ENCODE measurements at regions not wholly inside any gene's neighbourhood (a gene's known extent, or its start where the extent isn't known, plus 50 kb on each side); places are given as distances from the start of the nearest gene placed in this dataset.

DNA sequence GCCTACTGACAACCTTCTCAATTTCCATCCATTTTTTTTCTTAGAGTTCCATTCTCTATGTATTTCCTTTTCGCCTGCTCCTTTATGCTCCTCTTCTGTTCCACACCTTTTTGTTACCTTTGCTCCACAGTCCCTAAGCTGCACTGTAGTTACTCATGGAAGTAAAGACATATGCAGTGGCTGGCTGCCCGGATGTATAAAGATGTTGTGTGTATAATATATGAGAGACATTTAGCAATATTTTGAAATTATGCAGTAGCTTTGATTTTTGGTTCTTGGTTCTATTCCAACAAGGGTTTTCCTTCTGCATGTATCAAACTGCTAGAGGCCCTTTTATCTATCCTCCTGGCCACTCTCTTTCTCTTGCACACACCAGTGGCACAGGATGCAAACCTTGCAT lies 234.9 kb downstream of the DOK5 start:
- H3K4me2 ChIP-seq (ENCODE audit: extremely low read depth, insufficient read depth, low read length): no peak overlapping the region
- H3K4me1 ChIP-seq (ENCODE audit: control insufficient read depth, extremely low read depth, insufficient read depth, low read length): no peaks in the 10 kb centered on the region
- H3K27me3 ChIP-seq (ENCODE audit: control insufficient read depth, insufficient read depth, low read length): no peaks in the 10 kb centered on the region
- no peak overlapping the region for H2AFZ ChIP-seq (ENCODE audit: low read length)
- no peaks in the 10 kb centered on the region for H3K9me3 ChIP-seq (ENCODE audit: control insufficient read depth, insufficient read depth, low read depth, low read length)
- H3K79me2 ChIP-seq (ENCODE audit: control insufficient read depth, insufficient read depth, low read length): no peaks in the 10 kb centered on the region
- H4K20me1 ChIP-seq (ENCODE audit: control insufficient read depth, extremely low read depth, insufficient read depth, low read length): no peaks in the 10 kb centered on the region
- H3K36me3 ChIP-seq (ENCODE audit: control insufficient read depth, insufficient read depth, low read length): no peaks in the 10 kb centered on the region
- TF ChIP-seq, protein P1, sequence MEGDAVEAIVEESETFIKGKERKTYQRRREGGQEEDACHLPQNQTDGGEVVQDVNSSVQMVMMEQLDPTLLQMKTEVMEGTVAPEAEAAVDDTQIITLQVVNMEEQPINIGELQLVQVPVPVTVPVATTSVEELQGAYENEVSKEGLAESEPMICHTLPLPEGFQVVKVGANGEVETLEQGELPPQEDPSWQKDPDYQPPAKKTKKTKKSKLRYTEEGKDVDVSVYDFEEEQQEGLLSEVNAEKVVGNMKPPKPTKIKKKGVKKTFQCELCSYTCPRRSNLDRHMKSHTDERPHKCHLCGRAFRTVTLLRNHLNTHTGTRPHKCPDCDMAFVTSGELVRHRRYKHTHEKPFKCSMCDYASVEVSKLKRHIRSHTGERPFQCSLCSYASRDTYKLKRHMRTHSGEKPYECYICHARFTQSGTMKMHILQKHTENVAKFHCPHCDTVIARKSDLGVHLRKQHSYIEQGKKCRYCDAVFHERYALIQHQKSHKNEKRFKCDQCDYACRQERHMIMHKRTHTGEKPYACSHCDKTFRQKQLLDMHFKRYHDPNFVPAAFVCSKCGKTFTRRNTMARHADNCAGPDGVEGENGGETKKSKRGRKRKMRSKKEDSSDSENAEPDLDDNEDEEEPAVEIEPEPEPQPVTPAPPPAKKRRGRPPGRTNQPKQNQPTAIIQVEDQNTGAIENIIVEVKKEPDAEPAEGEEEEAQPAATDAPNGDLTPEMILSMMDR (conservative IDR thresholded peaks at IDR 0.05 in 1 of 2, IDR thresholded peaks at IDR 0.05 in 1 of 2; ENCODE audit: low read depth in 1 of 2, low read length in 2 of 2): no peak
- no peak for TF ChIP-seq EZH2 (IDR thresholded peaks at IDR 0.05; ENCODE audit: low read length, missing control alignments)
- no peak overlapping the region for H3K27ac ChIP-seq (ENCODE audit: insufficient read depth, low read length)
- DNase-seq (ENCODE audit: low read depth in 2 of 2): no peak
- no peak overlapping the region for H3K9ac ChIP-seq (ENCODE audit: insufficient read depth, low read length)
- H3K4me3 ChIP-seq (replicated peaks in 1 of 4; ENCODE audit: control extremely low read depth in 1 of 4, insufficient read depth in 1 of 4, low read depth in 3 of 4, low read length in 4 of 4): no peak overlapping the region

GRCh38 chr20:54708229-54708628 lies 232.8 kb downstream of the DOK5 start:
- Histone ChIP-seq H2AFZ (ENCODE audit: low read length) (no peak overlapping the region), H3K27ac (ENCODE audit: insufficient read depth, low read length) (no peak overlapping the region), H3K9me3 (ENCODE audit: control insufficient read depth, insufficient read depth, low read depth, low read length) (no peaks in the 10 kb centered on the region), H3K4me1 (ENCODE audit: control insufficient read depth, extremely low read depth, insufficient read depth, low read length) (no peaks in the 10 kb centered on the region), H4K20me1 (ENCODE audit: control insufficient read depth, extremely low read depth, insufficient read depth, low read length) (no peaks in the 10 kb centered on the region), H3K36me3 (ENCODE audit: control insufficient read depth, insufficient read depth, low read length) (no peaks in the 10 kb centered on the region), H3K9ac (ENCODE audit: insufficient read depth, low read length) (no peak overlapping the region), H3K4me2 (ENCODE audit: extremely low read depth, insufficient read depth, low read length) (no peak overlapping the region), H3K4me3 (replicated peaks in 1 of 4; ENCODE audit: control extremely low read depth in 1 of 4, insufficient read depth in 1 of 4, low read depth in 3 of 4, low read length in 4 of 4) (no peak overlapping the region), H3K27me3 (ENCODE audit: control insufficient read depth, insufficient read depth, low read length) (no peaks in the 10 kb centered on the region), H3K79me2 (ENCODE audit: control insufficient read depth, insufficient read depth, low read length) (no peaks in the 10 kb centered on the region)
- TF ChIP-seq, protein P1 (conservative IDR thresholded peaks at IDR 0.05 in 1 of 2, IDR thresholded peaks at IDR 0.05 in 1 of 2; ENCODE audit: low read depth in 1 of 2, low read length in 2 of 2): no peak
- no peak for TF ChIP-seq EZH2 (IDR thresholded peaks at IDR 0.05; ENCODE audit: low read length, missing control alignments)
- no peak for DNase-seq (ENCODE audit: low read depth in 2 of 2)

GRCh38 chr20:54707801-54708200 lies 232.4 kb downstream of the DOK5 start:
- Histone ChIP-seq H3K4me3 (replicated peaks in 1 of 4; ENCODE audit: control extremely low read depth in 1 of 4, insufficient read depth in 1 of 4, low read depth in 3 of 4, low read length in 4 of 4) (no peak overlapping the region), H2AFZ (ENCODE audit: low read length) (no peak overlapping the region), H4K20me1 (ENCODE audit: control insufficient read depth, extremely low read depth, insufficient read depth, low read length) (no peaks in the 10 kb centered on the region), H3K9me3 (ENCODE audit: control insufficient read depth, insufficient read depth, low read depth, low read length) (no peaks in the 10 kb centered on the region), H3K79me2 (ENCODE audit: control insufficient read depth, insufficient read depth, low read length) (no peaks in the 10 kb centered on the region), H3K4me2 (ENCODE audit: extremely low read depth, insufficient read depth, low read length) (no peak overlapping the region), H3K4me1 (ENCODE audit: control insufficient read depth, extremely low read depth, insufficient read depth, low read length) (no peaks in the 10 kb centered on the region), H3K27me3 (ENCODE audit: control insufficient read depth, insufficient read depth, low read length) (no peaks in the 10 kb centered on the region), H3K9ac (ENCODE audit: insufficient read depth, low read length) (no peak overlapping the region), H3K27ac (ENCODE audit: insufficient read depth, low read length) (no peak overlapping the region), H3K36me3 (ENCODE audit: control insufficient read depth, insufficient read depth, low read length) (no peaks in the 10 kb centered on the region)
- TF ChIP-seq, protein P1 (conservative IDR thresholded peaks at IDR 0.05 in 1 of 2, IDR thresholded peaks at IDR 0.05 in 1 of 2; ENCODE audit: low read depth in 1 of 2, low read length in 2 of 2): no peak
- no peak for TF ChIP-seq EZH2 (IDR thresholded peaks at IDR 0.05; ENCODE audit: low read length, missing control alignments)
- no peak for DNase-seq (ENCODE audit: low read depth in 2 of 2)

Measured in fibroblast of lung (primary cell).